ENCODE measurements at regions not wholly inside any gene's neighbourhood (a gene's known extent, or its start where the extent isn't known, plus 50 kb on each side); places are given as distances from the start of the nearest gene placed in this dataset.

DNA sequence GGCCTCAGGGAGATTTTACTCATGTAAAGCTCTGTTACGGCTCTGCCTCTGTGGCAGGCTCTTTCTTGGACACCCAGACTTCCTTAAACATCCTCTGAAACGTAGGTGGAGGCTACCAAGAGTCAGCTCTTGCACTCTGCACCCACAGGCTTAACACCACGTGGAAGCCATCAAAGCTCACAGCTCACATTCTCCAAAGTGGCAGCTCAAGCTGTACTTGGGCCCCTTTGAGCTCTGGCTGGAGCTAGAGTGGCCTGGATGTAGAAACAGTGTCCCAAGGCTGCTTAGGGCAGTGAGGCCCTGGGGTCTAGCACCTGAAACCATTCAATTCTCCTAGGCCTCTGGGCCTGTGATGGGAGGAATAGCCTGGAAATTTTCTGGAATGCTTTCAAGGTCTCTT lies 155.3 kb upstream of the CDKN3 start:
- TF ChIP-seq EP300 (IDR thresholded peaks at IDR 0.05; ENCODE audit: borderline replicate concordance in 1 of 2, low read depth in 2 of 2, low read length in 2 of 2) (no peak), POLR2A (IDR thresholded peaks at IDR 0.05; ENCODE audit: control extremely low read depth in 1 of 2, low read depth in 2 of 2, low read length in 2 of 2) (no peak)
- TF ChIP-seq, protein P1, sequence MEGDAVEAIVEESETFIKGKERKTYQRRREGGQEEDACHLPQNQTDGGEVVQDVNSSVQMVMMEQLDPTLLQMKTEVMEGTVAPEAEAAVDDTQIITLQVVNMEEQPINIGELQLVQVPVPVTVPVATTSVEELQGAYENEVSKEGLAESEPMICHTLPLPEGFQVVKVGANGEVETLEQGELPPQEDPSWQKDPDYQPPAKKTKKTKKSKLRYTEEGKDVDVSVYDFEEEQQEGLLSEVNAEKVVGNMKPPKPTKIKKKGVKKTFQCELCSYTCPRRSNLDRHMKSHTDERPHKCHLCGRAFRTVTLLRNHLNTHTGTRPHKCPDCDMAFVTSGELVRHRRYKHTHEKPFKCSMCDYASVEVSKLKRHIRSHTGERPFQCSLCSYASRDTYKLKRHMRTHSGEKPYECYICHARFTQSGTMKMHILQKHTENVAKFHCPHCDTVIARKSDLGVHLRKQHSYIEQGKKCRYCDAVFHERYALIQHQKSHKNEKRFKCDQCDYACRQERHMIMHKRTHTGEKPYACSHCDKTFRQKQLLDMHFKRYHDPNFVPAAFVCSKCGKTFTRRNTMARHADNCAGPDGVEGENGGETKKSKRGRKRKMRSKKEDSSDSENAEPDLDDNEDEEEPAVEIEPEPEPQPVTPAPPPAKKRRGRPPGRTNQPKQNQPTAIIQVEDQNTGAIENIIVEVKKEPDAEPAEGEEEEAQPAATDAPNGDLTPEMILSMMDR (IDR thresholded peaks at IDR 0.05; ENCODE audit: control extremely low read depth in 1 of 3, insufficient read depth in 1 of 3, low read depth in 1 of 3, low read length in 3 of 3), result no peak
- TF ChIP-seq, protein P2, sequence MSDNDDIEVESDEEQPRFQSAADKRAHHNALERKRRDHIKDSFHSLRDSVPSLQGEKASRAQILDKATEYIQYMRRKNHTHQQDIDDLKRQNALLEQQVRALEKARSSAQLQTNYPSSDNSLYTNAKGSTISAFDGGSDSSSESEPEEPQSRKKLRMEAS (IDR thresholded peaks at IDR 0.05), result no peak
